ENCODE measurements at regions not wholly inside any gene's neighbourhood (a gene's known extent, or its start where the extent isn't known, plus 50 kb on each side); places are given as distances from the start of the nearest gene placed in this dataset.

- H3K4me3 ChIP-seq = no peak overlapping the region
- ATAC-seq = no peak
- intact Hi-C loops (cut with DNase I) = no loop called here
- no peak for TF ChIP-seq CTCF (IDR thresholded peaks at IDR 0.05)
- no peaks in the 10 kb centered on the region for H3K36me3 ChIP-seq
- peaks cover 0 to 12% of the 10 kb centered on the region in 2 donors for H3K9me3 ChIP-seq
- no peak overlapping the region for H3K27ac ChIP-seq
- H3K4me1 ChIP-seq = no peaks in the 10 kb centered on the region
- no peak for DNase-seq
- no peaks in the 10 kb centered on the region for H3K27me3 ChIP-seq
These were observed 361.4 kb upstream of the JAG1 start for GRCh38 chr20:11035211-11035610.

GRCh38 chr20:11041396-11041795 lies 367.6 kb upstream of the JAG1 start:
- no peak for DNase-seq
- Histone ChIP-seq H3K27ac (no peak overlapping the region), H3K9me3 (no peaks in the 10 kb centered on the region), H3K27me3 (no peaks in the 10 kb centered on the region), H3K36me3 (no peaks in the 10 kb centered on the region), H3K4me3 (no peak overlapping the region), H3K4me1 (no peaks in the 10 kb centered on the region)
- no peak for ATAC-seq
- no peak for TF ChIP-seq CTCF (IDR thresholded peaks at IDR 0.05)
- intact Hi-C loops (cut with DNase I) = no loop called here

GRCh38 chr20:11043001-11043400 lies 369.2 kb upstream of the JAG1 start:
- Histone ChIP-seq H3K4me1 (no peaks in the 10 kb centered on the region), H3K36me3 (no peaks in the 10 kb centered on the region), H3K9me3 (no peaks in the 10 kb centered on the region), H3K27ac (no peak overlapping the region), H3K4me3 (no peak overlapping the region), H3K27me3 (no peaks in the 10 kb centered on the region)
- ATAC-seq (no peak), DNase-seq (no peak)
- intact Hi-C loops (cut with DNase I) = no loop called here
- no peak for TF ChIP-seq CTCF (IDR thresholded peaks at IDR 0.05)

- Histone ChIP-seq H3K4me3 (no peak overlapping the region), H3K4me1 (no peaks in the 10 kb centered on the region), H3K27ac (no peak overlapping the region), H3K36me3 (no peaks in the 10 kb centered on the region), H3K9me3 (no peaks in the 10 kb centered on the region), H3K27me3 (no peaks in the 10 kb centered on the region)
- no peak for DNase-seq
- TF ChIP-seq CTCF (IDR thresholded peaks at IDR 0.05) = no peak
- intact Hi-C loops (cut with DNase I) = no loop called here
- no peak for ATAC-seq
These were observed 370.8 kb upstream of the JAG1 start for GRCh38 chr20:11044561-11044960.

- TF ChIP-seq CTCF (IDR thresholded peaks at IDR 0.05) = no peak
- H3K27me3 ChIP-seq = no peaks in the 10 kb centered on the region
- ATAC-seq (no peak), DNase-seq (no peak)
- no peaks in the 10 kb centered on the region for H3K4me1 ChIP-seq
- H3K9me3 ChIP-seq = no peaks in the 10 kb centered on the region
- H3K36me3 ChIP-seq = no peaks in the 10 kb centered on the region
- H3K4me3 ChIP-seq = no peak overlapping the region
- H3K27ac ChIP-seq = no peak overlapping the region
- intact Hi-C loops (cut with DNase I) = no loop called here
These were observed 371.8 kb upstream of the JAG1 start for GRCh38 chr20:11045412-11046175.
